ENCODE measurements at regions not wholly inside any gene's neighbourhood (a gene's known extent, or its start where the extent isn't known, plus 50 kb on each side); places are given as distances from the start of the nearest gene placed in this dataset.

- H3K27ac Mint-ChIP-seq (ENCODE audit: unreplicated experiment) = no peak overlapping the region
- no peak overlapping the region for H3K4me3 Mint-ChIP-seq
- DNase-seq (ENCODE audit: low read depth, low spot score) = no peak
- peaks cover 11% of the 10 kb centered on the region for H3K36me3 Mint-ChIP-seq (ENCODE audit: low read depth)
- no peak for TF ChIP-seq CTCF (conservative IDR thresholded peaks at IDR 0.05)
- peaks cover 3% of the 10 kb centered on the region for H3K9me3 Mint-ChIP-seq
- H3K4me1 Mint-ChIP-seq = peaks cover 13% of the 10 kb centered on the region
- no peaks in the 10 kb centered on the region for H3K27me3 Mint-ChIP-seq (ENCODE audit: low read depth)
These were observed 303.9 kb downstream of the SMOC2 start for GRCh38 chr6:168744861-168745260.

- Mint-ChIP-seq H3K4me1 (peaks cover 13% of the 10 kb centered on the region), H3K27me3 (ENCODE audit: low read depth) (no peaks in the 10 kb centered on the region), H3K27ac (ENCODE audit: unreplicated experiment) (no peak overlapping the region), H3K36me3 (ENCODE audit: low read depth) (peaks cover 11% of the 10 kb centered on the region), H3K4me3 (no peak overlapping the region), H3K9me3 (peaks cover 6% of the 10 kb centered on the region)
- no peak for TF ChIP-seq CTCF (conservative IDR thresholded peaks at IDR 0.05)
- no peak for DNase-seq (ENCODE audit: low read depth, low spot score)
These were observed 301.2 kb downstream of the SMOC2 start for GRCh38 chr6:168741942-168742782.

- Mint-ChIP-seq H3K27ac (ENCODE audit: unreplicated experiment) (no peak overlapping the region), H3K4me1 (peaks cover 14% of the 10 kb centered on the region), H3K9me3 (peaks cover 9% of the 10 kb centered on the region), H3K27me3 (ENCODE audit: low read depth) (no peaks in the 10 kb centered on the region), H3K4me3 (no peak overlapping the region), H3K36me3 (ENCODE audit: low read depth) (peaks cover 15% of the 10 kb centered on the region)
- no peak for TF ChIP-seq CTCF (conservative IDR thresholded peaks at IDR 0.05)
- DNase-seq (ENCODE audit: low read depth, low spot score) = no peak
These were observed 300.3 kb downstream of the SMOC2 start for GRCh38 chr6:168741305-168741704.

- DNase-seq (ENCODE audit: low read depth, low spot score) = no peak
- Mint-ChIP-seq H3K27ac (ENCODE audit: unreplicated experiment) (no peak overlapping the region), H3K27me3 (ENCODE audit: low read depth) (no peaks in the 10 kb centered on the region), H3K9me3 (peaks cover 9% of the 10 kb centered on the region), H3K4me3 (no peak overlapping the region), H3K4me1 (peaks cover 12% of the 10 kb centered on the region), H3K36me3 (ENCODE audit: low read depth) (peaks cover 15% of the 10 kb centered on the region)
- TF ChIP-seq CTCF (conservative IDR thresholded peaks at IDR 0.05) = no peak
These were observed 298.4 kb downstream of the SMOC2 start for GRCh38 chr6:168739381-168739780.

GRCh38 chr6:168737481-168737880, 296.5 kb downstream of the SMOC2 start:
- no peaks in the 10 kb centered on the region for H3K27me3 Mint-ChIP-seq (ENCODE audit: low read depth)
- no peak for DNase-seq (ENCODE audit: low read depth, low spot score)
- H3K36me3 Mint-ChIP-seq (ENCODE audit: low read depth) = peaks cover 9% of the 10 kb centered on the region
- no peak overlapping the region for H3K4me3 Mint-ChIP-seq
- H3K9me3 Mint-ChIP-seq = peaks cover 11% of the 10 kb centered on the region
- TF ChIP-seq CTCF (conservative IDR thresholded peaks at IDR 0.05) = no peak
- peaks cover 11% of the 10 kb centered on the region for H3K4me1 Mint-ChIP-seq
- H3K27ac Mint-ChIP-seq (ENCODE audit: unreplicated experiment) = no peak overlapping the region

Measured in neural crest cell (in vitro differentiated cells).